ENCODE measurements at regions not wholly inside any gene's neighbourhood (a gene's known extent, or its start where the extent isn't known, plus 50 kb on each side); places are given as distances from the start of the nearest gene placed in this dataset.

DNA sequence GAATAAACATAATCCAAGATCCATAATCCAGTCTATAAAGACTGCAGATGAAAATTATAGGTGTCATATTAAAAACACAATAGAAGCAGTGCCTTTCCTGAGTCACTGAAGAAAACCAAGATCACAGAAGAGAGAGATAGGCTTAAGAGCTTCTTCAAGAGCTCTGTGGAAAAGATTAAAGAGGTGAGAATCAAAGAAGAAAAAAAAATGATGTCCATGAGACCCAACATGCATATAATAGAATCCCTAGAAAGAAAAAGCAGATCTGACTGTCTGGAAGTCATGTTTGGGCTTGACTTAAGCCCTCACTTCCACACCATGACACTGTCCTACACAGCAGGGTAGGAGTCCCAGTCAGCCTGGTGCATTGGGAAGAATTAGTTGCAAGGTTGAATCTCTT lies 205.6 kb upstream of the PROK2 start:
- POLR2A ChIA-PET (ENCODE audit: low non-redundant PET): no interaction called here
- no peak overlapping the region for H3K27ac ChIP-seq (ENCODE audit: low read depth, low read length, poor library complexity, severe bottlenecking)
- H3K4me1 ChIP-seq (ENCODE audit: insufficient read depth, low read length, poor library complexity, severe bottlenecking): peaks cover 5% of the 10 kb centered on the region
- BruUV-seq (replicated peaks): no TSS peak
- H3K27me3 ChIP-seq (replicated peaks; ENCODE audit: insufficient read depth, low read depth, low read length, poor library complexity): no peaks in the 10 kb centered on the region
- intact Hi-C loops (cut with micrococcal nuclease; ENCODE audit: unreplicated experiment): no loop called here
- H3K9me3 ChIP-seq (ENCODE audit: low read depth, low read length, poor library complexity, severe bottlenecking): no peaks in the 10 kb centered on the region
- TF ChIP-seq EZH2 (IDR thresholded peaks at IDR 0.05; ENCODE audit: borderline replicate concordance, low read depth, low read length, poor library complexity, severe bottlenecking) (no peak), CTCF (conservative IDR thresholded peaks at IDR 0.05; ENCODE audit: low read depth, low read length) (no peak)
- H3K36me3 ChIP-seq (ENCODE audit: insufficient read depth, low read length, poor library complexity, severe bottlenecking): no peaks in the 10 kb centered on the region
- CTCF ChIA-PET: no interaction called here
- H3K4me3 ChIP-seq (ENCODE audit: low read depth, low read length, poor library complexity, severe bottlenecking): no peak overlapping the region
- no peak for DNase-seq (ENCODE audit: low spot score)

DNA sequence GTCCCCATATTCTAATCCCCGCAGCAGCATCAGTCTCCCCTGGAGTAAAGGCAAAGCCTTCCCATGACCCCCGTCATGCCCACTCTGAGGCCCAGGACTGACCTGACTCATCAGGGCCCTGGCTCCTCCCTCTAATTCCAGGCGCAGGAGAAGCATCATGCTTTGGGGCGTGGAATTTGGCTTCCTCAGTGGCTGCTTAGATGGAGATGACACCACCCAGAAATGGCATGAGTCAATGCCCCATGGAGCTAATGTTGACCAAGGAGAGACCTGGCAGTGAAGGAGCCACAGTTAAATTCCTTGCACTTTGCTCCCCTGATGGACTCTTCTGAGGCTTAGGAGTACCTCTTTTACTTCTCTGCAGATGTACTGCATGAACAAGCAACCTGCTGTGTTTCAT lies 204.2 kb upstream of the PROK2 start:
- POLR2A ChIA-PET (ENCODE audit: low non-redundant PET): no interaction called here
- no peak for DNase-seq (ENCODE audit: low spot score)
- TF ChIP-seq CTCF (conservative IDR thresholded peaks at IDR 0.05; ENCODE audit: low read depth, low read length) (no peak), EZH2 (IDR thresholded peaks at IDR 0.05; ENCODE audit: borderline replicate concordance, low read depth, low read length, poor library complexity, severe bottlenecking) (no peak)

GRCh38 chr3:71987828-71988227 lies 202.9 kb upstream of the PROK2 start:
- POLR2A ChIA-PET (ENCODE audit: low non-redundant PET): no interaction called here
- Histone ChIP-seq H3K27me3 (replicated peaks; ENCODE audit: insufficient read depth, low read depth, low read length, poor library complexity) (no peaks in the 10 kb centered on the region), H3K36me3 (ENCODE audit: insufficient read depth, low read length, poor library complexity, severe bottlenecking) (no peaks in the 10 kb centered on the region), H3K4me1 (ENCODE audit: insufficient read depth, low read length, poor library complexity, severe bottlenecking) (peaks cover 5% of the 10 kb centered on the region), H3K4me3 (ENCODE audit: low read depth, low read length, poor library complexity, severe bottlenecking) (no peak overlapping the region), H3K27ac (ENCODE audit: low read depth, low read length, poor library complexity, severe bottlenecking) (no peak overlapping the region), H3K9me3 (ENCODE audit: low read depth, low read length, poor library complexity, severe bottlenecking) (no peaks in the 10 kb centered on the region)
- intact Hi-C loops (cut with micrococcal nuclease; ENCODE audit: unreplicated experiment): no loop called here
- peak; percentile 69 for DNase-seq (ENCODE audit: low spot score)
- TF ChIP-seq CTCF (conservative IDR thresholded peaks at IDR 0.05; ENCODE audit: low read depth, low read length) (no peak), EZH2 (IDR thresholded peaks at IDR 0.05; ENCODE audit: borderline replicate concordance, low read depth, low read length, poor library complexity, severe bottlenecking) (no peak)
- CTCF ChIA-PET: no interaction called here
- no TSS peak for BruUV-seq (replicated peaks)

More for the DNA sequence above, 204.2 kb upstream of the PROK2 start:
- H3K27me3 ChIP-seq (replicated peaks; ENCODE audit: insufficient read depth, low read depth, low read length, poor library complexity): no peaks in the 10 kb centered on the region
- no peaks in the 10 kb centered on the region for H3K36me3 ChIP-seq (ENCODE audit: insufficient read depth, low read length, poor library complexity, severe bottlenecking)
- no peak overlapping the region for H3K27ac ChIP-seq (ENCODE audit: low read depth, low read length, poor library complexity, severe bottlenecking)
- H3K4me3 ChIP-seq (ENCODE audit: low read depth, low read length, poor library complexity, severe bottlenecking): no peak overlapping the region
- intact Hi-C loops (cut with micrococcal nuclease; ENCODE audit: unreplicated experiment): no loop called here
- no TSS peak for BruUV-seq (replicated peaks)
- H3K4me1 ChIP-seq (ENCODE audit: insufficient read depth, low read length, poor library complexity, severe bottlenecking): peaks cover 5% of the 10 kb centered on the region
- CTCF ChIA-PET: no interaction called here
- no peaks in the 10 kb centered on the region for H3K9me3 ChIP-seq (ENCODE audit: low read depth, low read length, poor library complexity, severe bottlenecking)
